ENCODE measurements at regions not wholly inside any gene's neighbourhood (a gene's known extent, or its start where the extent isn't known, plus 50 kb on each side); places are given as distances from the start of the nearest gene placed in this dataset.

GRCh38 chr1:232184561-232185530 lies 445.1 kb downstream of the SIPA1L2 start:
- no peak overlapping the region for H2AFZ ChIP-seq
- H3K4me3 ChIP-seq (ENCODE audit: low read depth, low read length): no peak overlapping the region
- H3K9me3 ChIP-seq (ENCODE audit: control insufficient read depth, low read length): no peaks in the 10 kb centered on the region
- H3K79me2 ChIP-seq: no peaks in the 10 kb centered on the region
- H3K36me3 ChIP-seq (ENCODE audit: control insufficient read depth, insufficient read depth, low read length): no peaks in the 10 kb centered on the region
- no peak overlapping the region for H3K9ac ChIP-seq
- no peaks in the 10 kb centered on the region for H3K4me1 ChIP-seq
- no peak overlapping the region for H3K27ac ChIP-seq
- H3K27me3 ChIP-seq (ENCODE audit: control insufficient read depth, insufficient read depth, low read length): no peaks in the 10 kb centered on the region
- no peak for TF ChIP-seq CTCF (IDR thresholded peaks at IDR 0.05)
- no peak overlapping the region for H3K4me2 ChIP-seq (ENCODE audit: low read length)

- no peak overlapping the region for H2AFZ ChIP-seq
- no peaks in the 10 kb centered on the region for H3K36me3 ChIP-seq (ENCODE audit: control insufficient read depth, insufficient read depth, low read length)
- TF ChIP-seq CTCF (IDR thresholded peaks at IDR 0.05): no peak
- no peak overlapping the region for H3K9ac ChIP-seq
- H3K4me2 ChIP-seq (ENCODE audit: low read length): no peak overlapping the region
- no peaks in the 10 kb centered on the region for H3K27me3 ChIP-seq (ENCODE audit: control insufficient read depth, insufficient read depth, low read length)
- H3K9me3 ChIP-seq (ENCODE audit: control insufficient read depth, low read length): no peaks in the 10 kb centered on the region
- no peak overlapping the region for H3K4me3 ChIP-seq (ENCODE audit: low read depth, low read length)
- no peak overlapping the region for H3K27ac ChIP-seq
- H3K79me2 ChIP-seq: no peaks in the 10 kb centered on the region
- H3K4me1 ChIP-seq: no peaks in the 10 kb centered on the region
These were observed 446.1 kb downstream of the SIPA1L2 start for GRCh38 chr1:232183802-232184201.

GRCh38 chr1:232183266-232183800 lies 446.6 kb downstream of the SIPA1L2 start:
- Histone ChIP-seq H2AFZ (no peak overlapping the region), H3K36me3 (ENCODE audit: control insufficient read depth, insufficient read depth, low read length) (no peaks in the 10 kb centered on the region), H3K4me1 (no peaks in the 10 kb centered on the region), H3K27ac (no peak overlapping the region), H3K79me2 (no peaks in the 10 kb centered on the region), H3K4me3 (ENCODE audit: low read depth, low read length) (no peak overlapping the region), H3K4me2 (ENCODE audit: low read length) (no peak overlapping the region), H3K27me3 (ENCODE audit: control insufficient read depth, insufficient read depth, low read length) (no peaks in the 10 kb centered on the region), H3K9me3 (ENCODE audit: control insufficient read depth, low read length) (no peaks in the 10 kb centered on the region), H3K9ac (no peak overlapping the region)
- no peak for TF ChIP-seq CTCF (IDR thresholded peaks at IDR 0.05)

- Histone ChIP-seq H3K9ac (no peak overlapping the region), H3K27ac (no peak overlapping the region), H3K4me2 (ENCODE audit: low read length) (no peak overlapping the region), H2AFZ (no peak overlapping the region), H3K4me3 (ENCODE audit: low read depth, low read length) (no peak overlapping the region), H3K79me2 (no peaks in the 10 kb centered on the region), H3K9me3 (ENCODE audit: control insufficient read depth, low read length) (no peaks in the 10 kb centered on the region), H3K4me1 (no peaks in the 10 kb centered on the region), H3K36me3 (ENCODE audit: control insufficient read depth, insufficient read depth, low read length) (no peaks in the 10 kb centered on the region), H3K27me3 (ENCODE audit: control insufficient read depth, insufficient read depth, low read length) (no peaks in the 10 kb centered on the region)
- TF ChIP-seq CTCF (IDR thresholded peaks at IDR 0.05): no peak
These were observed 447.7 kb downstream of the SIPA1L2 start for GRCh38 chr1:232182236-232182635.
